Mammary epithelial cell (primary cell): ENCODE measurements at regions not wholly inside any gene's neighbourhood (a gene's known extent, or its start where the extent isn't known, plus 50 kb on each side); places are given as distances from the start of the nearest gene placed in this dataset.

Source experiments
- EZH2 ChIP-seq: IDR thresholded peaks from 2 replicates; pipeline ENCODE4 v1.6.1; 2012; ENCODE audit warnings: low read length, inconsistent platforms, borderline replicate concordance
- TF ChIP-seq, protein P1 (sequence below), 2 donors: IDR thresholded peaks in 1 of 2; conservative IDR thresholded peaks in 1 of 2; 2 replicates each; pipeline ENCODE4 v1.5.1; 2011 to 2012; ENCODE audit warnings: inconsistent platforms in 2 of 2, low read length in 2 of 2, mild to moderate bottlenecking in 2 of 2, control low read depth in 1 of 2, low read depth in 1 of 2; ENCODE audit not compliant: insufficient read depth in 1 of 2; ENCODE audit errors: extremely low read depth in 1 of 2

DNA sequence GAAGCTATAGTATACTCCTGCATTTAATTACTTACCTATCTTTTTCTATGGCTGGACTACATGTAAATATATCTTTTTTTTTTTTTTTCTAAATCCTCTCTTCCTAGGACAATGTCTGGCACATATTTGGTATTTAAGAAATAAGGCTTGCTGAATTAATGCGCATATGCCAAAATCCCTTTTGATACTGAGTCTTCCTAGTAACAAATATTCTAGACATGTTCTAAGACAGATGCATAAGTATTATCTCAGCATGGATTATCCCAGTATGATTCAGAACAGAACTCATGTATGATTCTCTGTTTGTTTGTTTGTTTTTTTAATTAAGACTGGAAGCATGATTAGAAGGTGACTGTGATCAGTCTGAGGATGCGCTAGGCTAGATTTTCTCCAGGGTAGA is 249.8 kb upstream of the ZNF717 start:
- TF ChIP-seq EZH2 = no peak
- TF ChIP-seq, protein P1, sequence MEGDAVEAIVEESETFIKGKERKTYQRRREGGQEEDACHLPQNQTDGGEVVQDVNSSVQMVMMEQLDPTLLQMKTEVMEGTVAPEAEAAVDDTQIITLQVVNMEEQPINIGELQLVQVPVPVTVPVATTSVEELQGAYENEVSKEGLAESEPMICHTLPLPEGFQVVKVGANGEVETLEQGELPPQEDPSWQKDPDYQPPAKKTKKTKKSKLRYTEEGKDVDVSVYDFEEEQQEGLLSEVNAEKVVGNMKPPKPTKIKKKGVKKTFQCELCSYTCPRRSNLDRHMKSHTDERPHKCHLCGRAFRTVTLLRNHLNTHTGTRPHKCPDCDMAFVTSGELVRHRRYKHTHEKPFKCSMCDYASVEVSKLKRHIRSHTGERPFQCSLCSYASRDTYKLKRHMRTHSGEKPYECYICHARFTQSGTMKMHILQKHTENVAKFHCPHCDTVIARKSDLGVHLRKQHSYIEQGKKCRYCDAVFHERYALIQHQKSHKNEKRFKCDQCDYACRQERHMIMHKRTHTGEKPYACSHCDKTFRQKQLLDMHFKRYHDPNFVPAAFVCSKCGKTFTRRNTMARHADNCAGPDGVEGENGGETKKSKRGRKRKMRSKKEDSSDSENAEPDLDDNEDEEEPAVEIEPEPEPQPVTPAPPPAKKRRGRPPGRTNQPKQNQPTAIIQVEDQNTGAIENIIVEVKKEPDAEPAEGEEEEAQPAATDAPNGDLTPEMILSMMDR (conservative IDR thresholded peaks at IDR 0.05 in 1 of 2, IDR thresholded peaks at IDR 0.05 in 1 of 2; ENCODE audit: extremely low read depth in 1 of 2, insufficient read depth in 1 of 2, low read depth in 1 of 2, low read length in 2 of 2) = no peak
